Tibial artery (tissue), 4 donors: ENCODE measurements at regions not wholly inside any gene's neighbourhood (a gene's known extent, or its start where the extent isn't known, plus 50 kb on each side); places are given as distances from the start of the nearest gene placed in this dataset.
"Not testable (repeated sequence)": the region's sequence is repeated elsewhere in the genome, so short reads cannot be mapped to it uniquely, and the experiment has no call there.

Experiments used
- DNase-seq, 2 donors: peaks; one replicate each; pipeline ENCODE4 v3.0.0-alpha.2; 2019
- H3K27ac ChIP-seq, 2 donors: fragments of 200-600 bp; sonication (generic) in 1 of 2; 1 replicate in 1 of 2; 2 replicates in 1 of 2; pipeline ENCODE4 v1.5.1; 2018 to 2019; ENCODE audit warnings: mild to moderate bottlenecking in 1 of 2
- H3K27me3 ChIP-seq, 2 donors: fragments of 200-600 bp; sonication (generic) in 1 of 2; one replicate each; pipeline versions ENCODE4 v1.5.1 to v1.6.0; 2016 to 2019
- H3K36me3 ChIP-seq, 3 donors: fragments of 200-600 bp; sonication (generic) in 2 of 3; one replicate each; pipeline ENCODE4 v1.5.1; 2016 to 2019; ENCODE audit warnings: mild to moderate bottlenecking in 2 of 3
- H3K4me1 ChIP-seq, 4 donors: fragments of 200-600 bp; sonication (generic) in 2 of 4; 1 replicate in 3 of 4; 2 replicates in 1 of 4; pipeline ENCODE4 v1.5.1; 2016 to 2019
- H3K4me3 ChIP-seq, 2 donors: fragments of 200-600 bp; sonication (generic) in 1 of 2; 1 replicate in 1 of 2; 2 replicates in 1 of 2; pipeline ENCODE4 v1.5.1; 2018 to 2019; ENCODE audit warnings: mild to moderate bottlenecking in 2 of 2
- H3K9me3 ChIP-seq, 3 donors: fragments of 200-600 bp; sonication (generic) in 1 of 3; one replicate each; pipeline ENCODE4 v1.5.1; 2016 to 2019
- intact Hi-C: fragments of 100-400 bp; cut with DNase I; formaldehyde crosslinking; loops from one replicate; pipeline ENCODE4 v1.15.0; 2023; ENCODE audit warnings: low total_unique reads
- TF ChIP-seq, protein P1 (sequence below), 2 experiments: fragments of 200-600 bp in 1 of 2; fragments of 450-650 bp in 1 of 2; IDR thresholded peaks; one replicate each; pipeline ENCODE4 v1.5.1; 2017 to 2019; ENCODE audit warnings: antibody characterized with exemption in 2 of 2, mild to moderate bottlenecking in 1 of 2, moderate library complexity in 1 of 2

DNA sequence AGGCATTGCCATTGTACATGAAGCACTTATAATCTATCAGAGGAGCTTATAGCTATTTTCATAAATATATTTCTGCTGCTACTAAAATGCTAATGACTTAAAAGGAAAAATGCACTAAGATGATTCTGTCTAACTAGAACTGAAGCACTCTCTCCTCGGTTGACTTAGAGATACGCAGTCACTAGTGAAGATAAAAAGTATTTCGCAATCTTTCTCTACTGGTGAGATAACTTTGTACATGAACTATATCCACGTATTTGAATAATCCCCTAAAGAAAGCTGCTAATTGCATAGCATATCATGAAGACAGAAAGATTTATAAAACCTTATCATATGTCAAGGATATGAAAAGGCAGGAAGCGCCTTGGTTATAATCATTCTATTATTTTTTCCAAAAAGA lies 658.1 kb upstream of the PRMT6 start:
- TF ChIP-seq, protein P1, sequence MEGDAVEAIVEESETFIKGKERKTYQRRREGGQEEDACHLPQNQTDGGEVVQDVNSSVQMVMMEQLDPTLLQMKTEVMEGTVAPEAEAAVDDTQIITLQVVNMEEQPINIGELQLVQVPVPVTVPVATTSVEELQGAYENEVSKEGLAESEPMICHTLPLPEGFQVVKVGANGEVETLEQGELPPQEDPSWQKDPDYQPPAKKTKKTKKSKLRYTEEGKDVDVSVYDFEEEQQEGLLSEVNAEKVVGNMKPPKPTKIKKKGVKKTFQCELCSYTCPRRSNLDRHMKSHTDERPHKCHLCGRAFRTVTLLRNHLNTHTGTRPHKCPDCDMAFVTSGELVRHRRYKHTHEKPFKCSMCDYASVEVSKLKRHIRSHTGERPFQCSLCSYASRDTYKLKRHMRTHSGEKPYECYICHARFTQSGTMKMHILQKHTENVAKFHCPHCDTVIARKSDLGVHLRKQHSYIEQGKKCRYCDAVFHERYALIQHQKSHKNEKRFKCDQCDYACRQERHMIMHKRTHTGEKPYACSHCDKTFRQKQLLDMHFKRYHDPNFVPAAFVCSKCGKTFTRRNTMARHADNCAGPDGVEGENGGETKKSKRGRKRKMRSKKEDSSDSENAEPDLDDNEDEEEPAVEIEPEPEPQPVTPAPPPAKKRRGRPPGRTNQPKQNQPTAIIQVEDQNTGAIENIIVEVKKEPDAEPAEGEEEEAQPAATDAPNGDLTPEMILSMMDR (IDR thresholded peaks at IDR 0.05) = no peak
- Histone ChIP-seq H3K27me3 (no peaks in the 10 kb centered on the region), H3K27ac (no peak overlapping the region), H3K9me3 (no peaks in the 10 kb centered on the region), H3K4me3 (no peak overlapping the region), H3K36me3 (no peaks in the 10 kb centered on the region), H3K4me1 (no peaks in the 10 kb centered on the region)
- DNase-seq = no peak
- intact Hi-C loops = no loop called here

DNA sequence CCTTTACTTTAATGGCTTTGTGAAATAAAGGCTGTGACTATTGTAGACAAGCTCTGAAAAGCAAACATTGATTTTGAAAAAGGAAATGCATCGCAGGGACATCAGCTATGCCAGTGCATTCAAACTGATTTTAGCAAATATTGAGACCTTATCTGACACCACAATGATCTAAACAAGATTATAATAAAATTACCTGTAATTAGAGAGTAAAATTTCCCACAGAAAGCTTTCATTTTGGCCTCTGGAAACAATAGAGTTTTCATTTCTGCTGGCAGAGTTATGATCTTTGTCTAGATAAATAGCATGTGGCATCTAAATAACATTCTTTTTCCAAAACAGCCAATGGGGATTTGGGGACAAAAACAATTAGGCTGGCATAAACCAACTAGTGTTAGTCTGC lies 650.4 kb upstream of the PRMT6 start:
- no peaks in the 10 kb centered on the region for H3K36me3 ChIP-seq

DNA sequence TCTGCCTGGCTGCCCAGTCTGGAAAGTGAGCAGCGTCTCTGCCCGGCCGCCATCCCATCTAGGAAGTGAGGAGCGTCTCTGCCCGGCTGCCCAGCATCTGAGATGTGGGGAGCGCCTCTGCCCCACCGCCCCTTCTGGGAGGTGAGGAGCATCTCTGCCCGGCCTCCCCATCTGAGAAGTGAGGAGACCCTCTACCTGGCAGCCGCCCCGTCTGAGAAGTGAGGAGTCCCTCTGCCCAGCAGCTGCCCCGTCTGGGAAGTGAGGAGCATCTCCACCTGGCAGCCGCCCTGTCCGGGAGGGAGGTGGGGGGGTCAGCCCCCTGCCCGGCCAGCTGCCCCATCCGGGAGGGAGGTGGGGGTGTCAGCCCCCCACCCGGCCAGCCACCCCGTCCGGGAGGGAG lies 644.2 kb upstream of the PRMT6 start:
- H3K27me3 ChIP-seq, H3K4me3 ChIP-seq, H3K9me3 ChIP-seq, H3K27ac ChIP-seq, H3K4me1 ChIP-seq, H3K36me3 ChIP-seq, DNase-seq: not testable (repeated sequence)
- intact Hi-C loops = loop anchor here (5.0 kb wide), 1 partner anchor 725 kb away; no protein-coding TSS in a partner anchor

More for the DNA sequence above, 650.4 kb upstream of the PRMT6 start:
- Histone ChIP-seq H3K9me3 (no peaks in the 10 kb centered on the region), H3K4me1 (no peaks in the 10 kb centered on the region), H3K4me3 (no peak overlapping the region), H3K27ac (no peak overlapping the region), H3K27me3 (no peaks in the 10 kb centered on the region)
- TF ChIP-seq, protein P1 (IDR thresholded peaks at IDR 0.05) = no peak
- intact Hi-C loops = no loop called here
- DNase-seq = no peak

DNA sequence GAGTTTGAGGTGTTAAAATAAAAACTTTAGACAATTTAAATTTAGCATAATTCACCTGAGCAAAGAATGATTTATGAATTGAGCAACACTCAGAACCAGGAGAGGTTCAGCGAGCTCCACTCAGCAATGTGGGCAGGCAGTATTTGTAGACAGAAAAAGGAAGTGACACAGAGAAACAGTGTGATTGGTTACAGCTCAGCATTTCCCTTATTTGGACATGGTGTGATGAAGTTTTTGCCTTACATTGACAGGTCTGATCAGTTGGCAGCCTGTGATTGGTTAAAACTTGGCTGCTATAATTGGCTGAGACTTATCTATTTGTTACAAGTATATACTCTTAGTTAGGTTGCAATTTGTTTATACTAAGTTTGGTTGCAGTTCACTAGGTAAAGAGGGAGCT lies 621.2 kb upstream of the PRMT6 start:
- H3K9me3 ChIP-seq = no peaks in the 10 kb centered on the region
- intact Hi-C loops = no loop called here
- DNase-seq = no peak
- H3K4me3 ChIP-seq = no peak overlapping the region
- H3K27ac ChIP-seq = no peak overlapping the region
- no peaks in the 10 kb centered on the region for H3K36me3 ChIP-seq
- H3K27me3 ChIP-seq = no peaks in the 10 kb centered on the region
- no peaks in the 10 kb centered on the region for H3K4me1 ChIP-seq
- TF ChIP-seq, protein P1 (IDR thresholded peaks at IDR 0.05) = no peak

DNA sequence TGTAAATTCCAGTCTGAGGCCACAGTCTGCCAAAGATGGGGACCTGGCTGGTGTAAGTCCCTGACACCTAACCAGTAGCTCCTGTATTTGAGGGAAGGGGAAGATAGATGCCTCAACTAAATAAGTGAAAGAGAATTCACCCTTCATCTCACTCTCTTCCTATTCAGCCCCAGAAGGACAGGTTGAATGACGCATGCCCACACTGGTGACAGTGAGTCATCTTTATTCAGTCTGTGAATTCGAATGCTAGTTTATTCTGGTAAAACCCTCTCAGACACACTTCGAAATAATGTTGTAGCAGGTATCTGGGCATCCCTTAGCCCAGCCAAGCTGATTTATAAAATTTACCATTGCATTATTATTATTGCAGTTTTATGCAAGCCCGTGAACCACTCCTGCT lies 617.0 kb upstream of the PRMT6 start:
- TF ChIP-seq, protein P1 (IDR thresholded peaks at IDR 0.05) = no peak
- DNase-seq = no peak
- Histone ChIP-seq H3K27me3 (no peaks in the 10 kb centered on the region), H3K4me1 (no peaks in the 10 kb centered on the region), H3K36me3 (no peaks in the 10 kb centered on the region), H3K9me3 (no peaks in the 10 kb centered on the region), H3K27ac (no peak overlapping the region), H3K4me3 (no peak overlapping the region)
- intact Hi-C loops = no loop called here

DNA sequence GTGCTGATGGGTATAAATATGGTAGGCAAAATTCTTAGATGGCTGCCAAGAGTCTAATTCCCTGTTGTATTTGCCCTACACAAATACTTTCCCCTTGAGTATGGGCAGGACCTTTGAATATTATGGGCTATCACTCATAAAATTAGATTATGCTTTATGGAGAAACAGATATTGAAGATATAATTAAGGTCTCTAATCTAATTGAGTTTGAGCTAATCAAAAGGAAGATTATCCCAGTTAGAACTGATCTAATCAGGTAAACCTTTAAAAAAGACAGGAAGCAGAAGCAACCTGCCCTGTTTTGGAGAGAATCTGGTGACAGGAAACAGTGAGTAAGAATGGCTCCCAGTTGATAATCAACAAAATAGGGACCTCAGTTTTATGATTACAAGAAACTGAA lies 609.0 kb upstream of the PRMT6 start:
- no peaks in the 10 kb centered on the region for H3K36me3 ChIP-seq
- no peaks in the 10 kb centered on the region for H3K27me3 ChIP-seq
- no peak for DNase-seq
- intact Hi-C loops = no loop called here
- H3K4me3 ChIP-seq = no peak overlapping the region
- no peaks in the 10 kb centered on the region for H3K4me1 ChIP-seq
- no peaks in the 10 kb centered on the region for H3K9me3 ChIP-seq
- no peak overlapping the region for H3K27ac ChIP-seq
- TF ChIP-seq, protein P1 (IDR thresholded peaks at IDR 0.05) = no peak
